ENCODE measurements at regions not wholly inside any gene's neighbourhood (a gene's known extent, or its start where the extent isn't known, plus 50 kb on each side); places are given as distances from the start of the nearest gene placed in this dataset.

DNA sequence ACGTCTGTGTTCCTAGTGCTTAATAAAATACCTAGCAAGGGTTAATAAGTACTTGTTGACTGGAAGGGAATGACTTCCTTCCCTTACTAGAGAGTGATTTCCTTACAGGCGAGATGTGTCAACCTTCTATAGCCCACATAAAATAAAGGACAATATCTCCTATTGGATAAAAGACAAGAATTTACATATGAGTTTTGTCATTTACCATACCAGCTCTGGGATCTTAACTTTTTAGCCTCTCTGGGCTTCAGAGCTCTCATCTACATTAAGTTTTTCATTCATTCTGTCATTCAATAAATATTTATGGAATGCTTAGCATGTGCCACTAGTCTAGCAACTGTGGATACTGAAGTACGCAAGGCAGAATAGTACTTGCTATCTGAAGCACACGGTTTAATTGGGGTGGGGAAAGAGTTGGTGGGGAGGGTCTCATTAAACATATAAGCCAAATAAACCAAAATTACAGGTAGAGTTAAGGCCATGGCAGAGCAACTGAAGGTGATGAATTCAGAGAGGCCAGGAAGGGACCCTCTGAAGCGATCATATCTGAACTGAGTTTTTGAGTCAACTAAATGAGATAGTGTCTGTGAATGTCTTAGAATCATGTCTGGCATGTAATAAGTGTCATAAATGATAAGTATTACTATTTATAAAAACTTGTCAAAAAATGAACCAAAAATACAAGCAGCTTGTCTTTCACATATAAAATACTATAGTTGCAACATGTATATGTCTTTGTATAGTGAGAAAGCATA lies 91.6 kb upstream of the BMP2K start:
- Mint-ChIP-seq H3K27me3 (no peaks in the 10 kb centered on the region), H3K36me3 (no peaks in the 10 kb centered on the region), H3K27ac (no peak overlapping the region), H3K9me3 (no peaks in the 10 kb centered on the region), H3K4me3 (no peak overlapping the region), H3K4me1 (no peaks in the 10 kb centered on the region)

DNA sequence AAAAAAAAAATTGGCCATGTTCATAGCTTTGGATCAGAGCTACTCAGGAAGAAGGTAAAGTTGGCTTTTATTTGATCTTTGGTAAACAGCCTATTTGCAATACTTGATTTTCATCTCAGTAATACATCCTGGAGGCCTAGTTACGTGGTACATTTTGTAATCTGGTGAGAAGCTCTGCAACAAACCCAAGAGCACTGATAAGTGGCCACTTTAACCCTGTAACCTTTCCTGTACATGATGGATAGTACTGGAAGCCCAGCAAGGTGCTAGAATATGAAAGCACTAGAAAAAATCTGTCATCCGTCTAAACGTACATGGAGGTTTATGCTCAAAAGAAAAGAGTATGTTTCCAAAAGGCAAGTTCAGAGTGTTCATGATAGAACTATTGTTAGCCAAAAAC lies 88.3 kb upstream of the BMP2K start:
- no peak overlapping the region for H3K4me3 Mint-ChIP-seq
- H3K27ac Mint-ChIP-seq: no peak overlapping the region
- H3K36me3 Mint-ChIP-seq: no peaks in the 10 kb centered on the region
- no peaks in the 10 kb centered on the region for H3K9me3 Mint-ChIP-seq
- H3K4me1 Mint-ChIP-seq: peaks cover 7% of the 10 kb centered on the region
- H3K27me3 Mint-ChIP-seq: no peaks in the 10 kb centered on the region

GRCh38 chr4:78688366-78688765 lies 87.8 kb upstream of the BMP2K start:
- Mint-ChIP-seq H3K36me3 (no peaks in the 10 kb centered on the region), H3K4me3 (no peak overlapping the region), H3K9me3 (no peaks in the 10 kb centered on the region), H3K27ac (no peak overlapping the region), H3K27me3 (no peaks in the 10 kb centered on the region), H3K4me1 (peaks cover 7% of the 10 kb centered on the region)

- H3K9me3 Mint-ChIP-seq: no peaks in the 10 kb centered on the region
- H3K4me1 Mint-ChIP-seq: peaks cover 7% of the 10 kb centered on the region
- no peaks in the 10 kb centered on the region for H3K27me3 Mint-ChIP-seq
- no peak overlapping the region for H3K27ac Mint-ChIP-seq
- H3K36me3 Mint-ChIP-seq: no peaks in the 10 kb centered on the region
- H3K4me3 Mint-ChIP-seq: no peak overlapping the region
These were observed 86.9 kb upstream of the BMP2K start for GRCh38 chr4:78689261-78689660.

- Mint-ChIP-seq H3K9me3 (no peaks in the 10 kb centered on the region), H3K36me3 (no peaks in the 10 kb centered on the region), H3K27me3 (no peaks in the 10 kb centered on the region), H3K4me1 (peaks cover 7% of the 10 kb centered on the region), H3K4me3 (no peak overlapping the region), H3K27ac (no peak overlapping the region)
These were observed 86.3 kb upstream of the BMP2K start for GRCh38 chr4:78689700-78690323.

GRCh38 chr4:78691334-78691754 lies 84.8 kb upstream of the BMP2K start:
- Mint-ChIP-seq H3K4me1 (peaks cover 7% of the 10 kb centered on the region), H3K4me3 (no peak overlapping the region), H3K27me3 (no peaks in the 10 kb centered on the region), H3K36me3 (no peaks in the 10 kb centered on the region), H3K27ac (no peak overlapping the region), H3K9me3 (no peaks in the 10 kb centered on the region)

DNA sequence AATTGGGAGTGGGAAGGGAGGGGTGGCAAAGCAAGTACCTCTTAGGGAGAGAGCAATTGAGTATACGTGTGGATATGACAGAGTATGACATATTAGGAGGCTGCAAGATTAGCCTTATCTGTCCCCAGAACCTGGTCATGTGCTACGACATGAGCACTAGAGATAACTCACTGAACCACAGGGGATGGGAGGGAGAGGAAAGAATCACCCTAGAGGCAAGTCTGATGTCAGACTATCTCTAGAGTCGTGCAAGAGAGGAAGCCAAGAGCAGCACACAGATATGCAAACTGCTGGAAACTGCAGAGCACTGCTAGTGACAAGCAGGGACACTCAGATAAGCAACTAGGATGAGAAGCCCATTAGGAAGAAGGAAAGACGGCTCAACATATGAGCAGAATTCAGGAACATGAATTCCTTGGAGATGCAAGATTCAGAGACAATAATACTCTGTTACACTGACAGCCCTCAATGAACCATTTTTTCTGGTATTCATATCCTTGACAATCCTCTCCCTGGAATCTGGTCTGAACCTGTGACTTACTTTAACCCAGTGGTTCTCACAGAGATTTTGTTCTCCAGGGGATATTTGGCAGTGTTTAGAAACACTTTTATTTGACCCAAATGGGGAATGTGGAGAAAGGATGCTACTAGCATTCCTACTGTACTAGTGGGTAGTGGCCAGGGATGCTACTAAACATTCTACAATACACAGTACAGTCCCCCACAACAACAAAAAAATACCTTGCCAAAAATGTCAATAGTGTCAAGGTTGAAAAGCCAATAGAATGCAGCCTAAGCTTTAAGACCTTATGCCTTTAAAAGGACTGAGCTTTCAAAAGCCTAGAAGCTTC lies 84.0 kb upstream of the BMP2K start:
- H3K27me3 Mint-ChIP-seq: no peaks in the 10 kb centered on the region
- no peak overlapping the region for H3K4me3 Mint-ChIP-seq
- H3K4me1 Mint-ChIP-seq: peaks cover 7% of the 10 kb centered on the region
- no peaks in the 10 kb centered on the region for H3K9me3 Mint-ChIP-seq
- H3K36me3 Mint-ChIP-seq: no peaks in the 10 kb centered on the region
- no peak overlapping the region for H3K27ac Mint-ChIP-seq

DNA sequence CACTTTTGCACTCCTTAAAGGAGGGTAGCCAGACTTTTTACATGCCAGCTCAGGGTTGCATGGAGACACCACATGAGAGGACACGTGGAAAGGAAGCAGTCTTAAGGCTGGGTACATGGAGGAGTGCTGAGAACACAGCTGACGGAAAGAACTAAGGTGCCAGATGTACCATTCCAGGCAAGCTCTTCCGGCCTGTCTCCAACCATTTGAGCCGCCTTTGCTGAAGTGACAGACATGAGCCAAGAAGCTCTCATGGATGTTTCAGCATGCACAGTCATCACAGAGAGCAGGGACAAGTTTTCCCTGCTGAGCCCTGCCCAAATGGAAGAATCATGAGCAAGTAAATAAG lies 83.4 kb upstream of the BMP2K start:
- Mint-ChIP-seq H3K4me3 (no peak overlapping the region), H3K9me3 (no peaks in the 10 kb centered on the region), H3K27me3 (no peaks in the 10 kb centered on the region), H3K4me1 (peaks cover 7% of the 10 kb centered on the region), H3K27ac (no peak overlapping the region), H3K36me3 (no peaks in the 10 kb centered on the region)

DNA sequence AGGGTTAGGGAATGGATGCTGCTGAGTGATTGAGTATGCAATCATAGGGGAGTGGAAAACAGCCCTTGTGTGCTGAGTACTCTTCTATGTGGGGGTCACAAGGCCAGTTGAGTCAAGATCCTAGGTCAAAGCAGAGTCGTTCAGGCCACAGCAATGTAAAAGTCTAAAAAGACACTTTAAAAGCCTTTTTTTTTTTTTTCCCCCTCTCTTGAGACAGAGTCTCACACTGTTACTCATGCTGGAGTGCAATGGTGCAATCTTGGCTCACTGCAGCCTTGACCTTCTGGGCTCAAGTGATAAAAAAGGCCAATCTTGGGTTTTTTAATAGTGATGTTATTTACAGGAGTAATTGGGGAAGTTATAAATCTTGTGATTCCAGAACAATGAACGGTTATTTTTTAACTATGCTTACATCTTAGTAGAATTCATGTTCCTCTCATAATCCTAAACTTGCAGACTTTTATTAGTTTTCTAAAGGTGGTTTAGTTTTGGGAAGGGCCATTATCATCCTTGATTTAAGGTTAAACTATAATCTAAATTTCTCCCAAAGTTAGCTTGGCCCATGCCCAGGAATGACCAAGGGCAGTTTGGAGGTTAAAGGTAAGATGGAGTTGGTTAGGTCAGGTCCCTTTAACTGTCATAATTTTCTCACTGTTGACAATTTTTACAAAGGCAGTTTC lies 82.2 kb upstream of the BMP2K start:
- Mint-ChIP-seq H3K27ac (no peak overlapping the region), H3K36me3 (no peaks in the 10 kb centered on the region)

GRCh38 chr4:78694457-78694787 lies 81.7 kb upstream of the BMP2K start:
- Mint-ChIP-seq H3K36me3 (no peaks in the 10 kb centered on the region), H3K27me3 (no peaks in the 10 kb centered on the region), H3K9me3 (no peaks in the 10 kb centered on the region), H3K4me1 (peaks cover 7% of the 10 kb centered on the region), H3K4me3 (no peak overlapping the region), H3K27ac (no peak overlapping the region)

More for the DNA sequence above, 82.2 kb upstream of the BMP2K start:
- H3K4me3 Mint-ChIP-seq: no peak overlapping the region
- H3K27me3 Mint-ChIP-seq: no peaks in the 10 kb centered on the region
- peaks cover 7% of the 10 kb centered on the region for H3K4me1 Mint-ChIP-seq
- no peaks in the 10 kb centered on the region for H3K9me3 Mint-ChIP-seq

- Mint-ChIP-seq H3K9me3 (no peaks in the 10 kb centered on the region), H3K4me1 (peaks cover 7% of the 10 kb centered on the region), H3K4me3 (no peak overlapping the region), H3K36me3 (no peaks in the 10 kb centered on the region), H3K27me3 (no peaks in the 10 kb centered on the region), H3K27ac (no peak overlapping the region)
These were observed 80.2 kb upstream of the BMP2K start for GRCh38 chr4:78695910-78696309.

DNA sequence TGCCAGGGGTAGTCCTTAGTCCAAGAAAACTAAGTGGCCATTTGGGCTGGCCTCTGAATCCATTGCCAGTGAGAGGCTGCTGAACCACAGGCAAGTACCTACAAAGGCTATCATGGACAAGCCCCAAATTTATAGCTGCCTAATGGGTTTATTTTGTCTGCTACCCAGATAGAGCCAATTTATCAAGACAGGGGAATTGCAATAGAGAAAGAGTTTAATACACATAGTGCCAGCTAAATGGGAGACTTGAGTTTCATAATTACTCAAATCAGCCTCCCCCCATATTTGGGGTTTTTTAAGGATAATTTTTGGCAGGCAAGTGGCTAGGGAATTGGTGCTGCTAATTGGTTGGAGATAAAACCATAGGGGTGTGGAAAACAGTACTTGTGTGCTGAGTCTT lies 73.1 kb upstream of the BMP2K start:
- Mint-ChIP-seq H3K27me3 (no peaks in the 10 kb centered on the region), H3K4me3 (no peak overlapping the region), H3K36me3 (no peaks in the 10 kb centered on the region), H3K27ac (no peak overlapping the region), H3K9me3 (peaks cover 12% of the 10 kb centered on the region), H3K4me1 (no peaks in the 10 kb centered on the region)

DNA sequence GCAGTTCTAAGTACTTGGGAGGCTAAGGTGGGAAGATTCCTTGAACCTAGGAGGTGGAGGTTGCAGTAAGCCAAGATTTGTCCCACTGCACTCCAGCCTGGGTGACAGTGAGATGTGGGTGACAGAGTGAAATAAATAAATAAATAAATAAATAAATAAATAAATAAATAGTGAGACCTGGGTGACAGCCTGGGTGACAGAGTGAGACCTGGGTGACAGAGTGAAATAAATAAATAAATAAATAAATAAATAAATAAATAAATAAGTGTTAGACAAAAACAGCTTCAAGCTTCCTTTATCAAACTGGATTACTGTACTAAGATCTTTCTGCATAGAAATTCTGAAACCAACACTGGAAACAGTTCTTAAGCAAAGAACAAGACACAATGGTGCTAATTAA lies 71.8 kb upstream of the BMP2K start:
- H3K4me1 Mint-ChIP-seq: no peaks in the 10 kb centered on the region
- H3K36me3 Mint-ChIP-seq: no peaks in the 10 kb centered on the region
- H3K27ac Mint-ChIP-seq: no peak overlapping the region
- H3K9me3 Mint-ChIP-seq: peaks cover 12% of the 10 kb centered on the region
- no peak overlapping the region for H3K4me3 Mint-ChIP-seq
- no peaks in the 10 kb centered on the region for H3K27me3 Mint-ChIP-seq

DNA sequence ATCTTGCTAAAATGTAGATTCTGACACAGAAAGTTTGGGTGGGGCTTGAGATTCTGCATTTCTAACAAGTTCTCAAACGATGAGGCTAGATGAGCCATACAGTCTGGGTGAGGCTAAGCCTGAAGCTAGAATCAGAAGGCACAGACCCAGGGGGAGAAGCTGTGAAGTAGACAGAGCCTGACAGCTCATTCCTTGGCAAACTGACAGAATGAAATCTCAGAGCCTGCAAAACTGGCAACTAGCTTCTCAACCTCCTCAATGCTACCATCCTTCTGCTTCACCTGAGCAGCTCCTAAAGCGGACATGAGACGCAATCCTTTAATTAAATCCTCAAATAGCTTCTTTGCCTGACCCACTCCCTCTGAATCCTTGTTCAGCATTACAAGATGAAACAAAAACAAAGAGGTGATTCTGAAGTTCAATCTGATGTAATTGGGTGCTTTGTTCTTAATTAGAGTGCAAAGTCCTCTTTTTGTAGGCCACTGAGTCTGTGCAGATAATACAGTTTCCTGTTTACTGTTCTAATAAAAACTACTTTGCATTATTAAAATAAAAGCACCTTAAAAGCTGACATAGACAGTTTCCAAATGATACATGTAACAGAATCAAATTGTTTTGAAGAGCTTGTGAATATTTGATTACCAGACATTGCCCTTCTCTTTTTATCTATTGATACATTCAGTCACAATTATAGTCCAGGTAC lies 71.0 kb upstream of the BMP2K start:
- H3K27me3 Mint-ChIP-seq: no peaks in the 10 kb centered on the region
- peaks cover 12% of the 10 kb centered on the region for H3K9me3 Mint-ChIP-seq
- H3K4me1 Mint-ChIP-seq: no peaks in the 10 kb centered on the region
- no peaks in the 10 kb centered on the region for H3K36me3 Mint-ChIP-seq
- H3K4me3 Mint-ChIP-seq: no peak overlapping the region
- no peak overlapping the region for H3K27ac Mint-ChIP-seq

GRCh38 chr4:78706302-78706701 lies 69.8 kb upstream of the BMP2K start:
- Mint-ChIP-seq H3K36me3 (no peaks in the 10 kb centered on the region), H3K27ac (no peak overlapping the region), H3K4me3 (no peak overlapping the region), H3K4me1 (no peaks in the 10 kb centered on the region), H3K27me3 (no peaks in the 10 kb centered on the region), H3K9me3 (peaks cover 12% of the 10 kb centered on the region)
